Nephron (organoid): ENCODE measurements at regions not wholly inside any gene's neighbourhood (a gene's known extent, or its start where the extent isn't known, plus 50 kb on each side); places are given as distances from the start of the nearest gene placed in this dataset.

Experiments
- H3K27ac Mint-ChIP-seq, 3 experiments: 2 replicates each; pipeline ENCODE4 v1.8.0; 2020; ENCODE audit warnings: mixed read lengths in 3 of 3, mild to moderate bottlenecking in 2 of 3, moderate library complexity in 1 of 3
- H3K27me3 Mint-ChIP-seq: 2 replicates; pipeline ENCODE4 v1.8.0; 2021; ENCODE audit warnings: low read depth, mild to moderate bottlenecking, moderate library complexity, mixed read lengths
- H3K36me3 Mint-ChIP-seq: 2 replicates; pipeline ENCODE4 v1.8.0; 2020; ENCODE audit warnings: low read depth, mixed read lengths
- H3K4me1 Mint-ChIP-seq: 2 replicates; pipeline ENCODE4 v1.8.0; 2020; ENCODE audit warnings: mixed read lengths
- H3K4me3 Mint-ChIP-seq, 3 experiments: 2 replicates each; pipeline ENCODE4 v1.8.0; 2020; ENCODE audit warnings: mild to moderate bottlenecking in 3 of 3, mixed read lengths in 3 of 3, moderate library complexity in 2 of 3
- H3K9me3 Mint-ChIP-seq: 2 replicates; pipeline ENCODE4 v1.8.0; 2020; ENCODE audit warnings: mixed read lengths
- CTCF ChIP-seq, 3 experiments: fragments of 200-600 bp; sonication (generic); IDR thresholded peaks; one replicate each; pipeline ENCODE4 v1.5.0; 2021; ENCODE audit warnings: antibody characterized with exemption in 3 of 3; ENCODE audit not compliant: unreplicated experiment in 3 of 3

GRCh38 chr1:119217309-119217828 lies 76.9 kb upstream of the WARS2 start:
- Mint-ChIP-seq H3K36me3 (no peaks in the 10 kb centered on the region), H3K4me3 (no peak overlapping the region), H3K4me1 (no peaks in the 10 kb centered on the region), H3K27ac (peak overlapping the region in 1 of 3 experiments; percentile 1), H3K9me3 (peaks cover 3% of the 10 kb centered on the region), H3K27me3 (no peaks in the 10 kb centered on the region)
- TF ChIP-seq CTCF (IDR thresholded peaks at IDR 0.05; ENCODE audit: unreplicated experiment in 3 of 3): no peak

GRCh38 chr1:119219711-119220110 lies 79.3 kb upstream of the WARS2 start:
- Mint-ChIP-seq H3K9me3 (no peaks in the 10 kb centered on the region), H3K4me3 (no peak overlapping the region), H3K4me1 (peaks cover 12% of the 10 kb centered on the region), H3K27ac (no peak overlapping the region), H3K27me3 (no peaks in the 10 kb centered on the region), H3K36me3 (no peaks in the 10 kb centered on the region)
- no peak for TF ChIP-seq CTCF (IDR thresholded peaks at IDR 0.05; ENCODE audit: unreplicated experiment in 3 of 3)

GRCh38 chr1:119220991-119221390 lies 80.5 kb upstream of the WARS2 start:
- no peak overlapping the region for H3K27ac Mint-ChIP-seq
- H3K4me3 Mint-ChIP-seq: no peak overlapping the region
- peaks cover 23% of the 10 kb centered on the region for H3K4me1 Mint-ChIP-seq
- no peak for TF ChIP-seq CTCF (IDR thresholded peaks at IDR 0.05; ENCODE audit: unreplicated experiment in 3 of 3)
- no peaks in the 10 kb centered on the region for H3K9me3 Mint-ChIP-seq
- no peaks in the 10 kb centered on the region for H3K36me3 Mint-ChIP-seq
- H3K27me3 Mint-ChIP-seq: no peaks in the 10 kb centered on the region

- no peak for TF ChIP-seq CTCF (IDR thresholded peaks at IDR 0.05; ENCODE audit: unreplicated experiment in 3 of 3)
- no peak overlapping the region for H3K27ac Mint-ChIP-seq
- H3K4me3 Mint-ChIP-seq: no peak overlapping the region
- H3K36me3 Mint-ChIP-seq: no peaks in the 10 kb centered on the region
- H3K9me3 Mint-ChIP-seq: no peaks in the 10 kb centered on the region
- H3K27me3 Mint-ChIP-seq: no peaks in the 10 kb centered on the region
- H3K4me1 Mint-ChIP-seq: peaks cover 36% of the 10 kb centered on the region
Observed at GRCh38 chr1:119222271-119222670, 81.8 kb upstream of the WARS2 start.

GRCh38 chr1:119225265-119225664 lies 84.8 kb upstream of the WARS2 start:
- Mint-ChIP-seq H3K36me3 (no peaks in the 10 kb centered on the region), H3K4me3 (no peak overlapping the region)

More at GRCh38 chr1:119225265-119225664, 84.8 kb upstream of the WARS2 start:
- no peaks in the 10 kb centered on the region for H3K9me3 Mint-ChIP-seq
- peak overlapping the region; percentile 59 to 93 (median 68) for H3K27ac Mint-ChIP-seq
- H3K4me1 Mint-ChIP-seq: peaks cover 55% of the 10 kb centered on the region
- no peaks in the 10 kb centered on the region for H3K27me3 Mint-ChIP-seq
- no peak for TF ChIP-seq CTCF (IDR thresholded peaks at IDR 0.05; ENCODE audit: unreplicated experiment in 3 of 3)
